IMR-90 (cell line): ENCODE measurements at regions not wholly inside any gene's neighbourhood (a gene's known extent, or its start where the extent isn't known, plus 50 kb on each side); places are given as distances from the start of the nearest gene placed in this dataset.

ENCODE experiments used
- ATAC-seq: fragments of 200-7000 bp; cut with Tn5 transposase; 2 replicates; pipeline ENCODE4 v1.9.1; 2020; ENCODE audit warnings: low read depth, mild to moderate bottlenecking, moderate library complexity
- BruUV-seq: library from RNA; stranded (reverse); fragments of 400-500 nt; replicated peaks from 2 replicates; lab custom pipeline; 2021; lab: Mats Ljungman, UMichigan
- CTCF ChIA-PET: fragments of 300-600 bp; formaldehyde crosslinking; extraction: SDS; loops from one replicate; lab custom pipeline; 2021; ENCODE audit warnings: antibody characterized with exemption; lab: Yijun Ruan, JAX
- POLR2A ChIA-PET: fragments of 300-600 bp; sonication (Branson Sonifier 250); formaldehyde crosslinking; loops from one replicate; lab custom pipeline; 2022; ENCODE audit warnings: antibody characterized with exemption; ENCODE audit not compliant: unreplicated experiment; lab: Charles Lee
- DNase-seq: peaks from one replicate; pipeline ENCODE4 v3.0.0; 2013
- H2AFZ ChIP-seq: replicated peaks from 2 replicates; pipeline ENCODE3; 2013; ENCODE audit warnings: low read length, mild to moderate bottlenecking; ENCODE audit not compliant: poor library complexity
- H2AK5ac ChIP-seq: 2 replicates; pipeline ENCODE4 v1.6.1; 2013; ENCODE audit warnings: low read depth, low read length, inconsistent platforms
- H2AK9ac ChIP-seq: replicated peaks from 2 replicates; pipeline ENCODE3; 2013; ENCODE audit warnings: mild to moderate bottlenecking, low read depth, low read length, moderate library complexity; ENCODE audit not compliant: poor library complexity
- H2BK120ac ChIP-seq: 2 replicates; pipeline ENCODE4 v1.6.1; 2013; ENCODE audit warnings: low read depth, low read length, inconsistent platforms
- H2BK15ac ChIP-seq: 3 replicates; pipeline ENCODE4 v1.6.1; 2013; ENCODE audit warnings: low read depth, low read length, inconsistent platforms
- H2BK20ac ChIP-seq: 2 replicates; pipeline ENCODE4 v1.6.1; 2013; ENCODE audit warnings: low read depth, mild to moderate bottlenecking, inconsistent platforms, low read length, moderate library complexity
- H2BK5ac ChIP-seq: 2 replicates; pipeline ENCODE4 v1.6.1; 2013; ENCODE audit warnings: mild to moderate bottlenecking, low read depth, low read length, inconsistent platforms; ENCODE audit not compliant: poor library complexity, severe bottlenecking
- H3K14ac ChIP-seq: replicated peaks from 2 replicates; pipeline ENCODE4 v1.6.1; 2013; ENCODE audit warnings: low read depth, low read length, inconsistent platforms
- H3K18ac ChIP-seq: 2 replicates; pipeline ENCODE4 v1.6.1; 2013; ENCODE audit warnings: low read depth, low read length, control low read depth
- H3K23ac ChIP-seq: 2 replicates; pipeline ENCODE4 v1.6.1; 2013; ENCODE audit warnings: low read depth, low read length, inconsistent platforms
- H3K27ac ChIP-seq: 2 replicates; pipeline ENCODE4 v1.5.1; 2013; ENCODE audit warnings: mild to moderate bottlenecking, control low read depth, low read length; ENCODE audit not compliant: insufficient read depth
- H3K27me3 ChIP-seq: 2 replicates; pipeline ENCODE4 v1.6.1; 2013; ENCODE audit warnings: low read length; ENCODE audit not compliant: control insufficient read depth, insufficient read depth
- H3K36me3 ChIP-seq: 2 replicates; pipeline ENCODE4 v1.6.1; 2013; ENCODE audit warnings: low read length, mixed read lengths; ENCODE audit not compliant: control insufficient read depth, insufficient read depth
- H3K4ac ChIP-seq: 2 replicates; pipeline ENCODE4 v1.6.1; 2013; ENCODE audit warnings: low read depth, low read length, inconsistent platforms
- H3K4me1 ChIP-seq: 2 replicates; pipeline ENCODE4 v1.6.1; 2013; ENCODE audit warnings: low read length, mixed read lengths; ENCODE audit not compliant: control insufficient read depth, insufficient read depth
- H3K4me2 ChIP-seq: 2 replicates; pipeline ENCODE4 v1.6.1; 2013; ENCODE audit warnings: low read depth, mild to moderate bottlenecking, control low read depth, low read length, moderate library complexity
- H3K4me3 ChIP-seq: 2 replicates; pipeline ENCODE4 v1.5.1; 2013; ENCODE audit warnings: low read depth, mild to moderate bottlenecking, control low read depth, low read length, moderate library complexity; ENCODE audit not compliant: insufficient read depth
- H3K56ac ChIP-seq: 2 replicates; pipeline ENCODE4 v1.6.1; 2013; ENCODE audit warnings: low read length, inconsistent platforms; ENCODE audit not compliant: insufficient read depth; ENCODE audit errors: extremely low read depth
- H3K79me1 ChIP-seq, 2 experiments: 2 replicates each; pipeline ENCODE4 v1.6.1; 2013; ENCODE audit warnings: low read length in 2 of 2, inconsistent platforms in 1 of 2, low read depth in 1 of 2
- H3K9ac ChIP-seq: 2 replicates; pipeline ENCODE4 v1.6.1; 2013; ENCODE audit warnings: low read depth, low read length, control low read depth
- H3K9me1 ChIP-seq: 2 replicates; pipeline ENCODE4 v1.6.1; 2013; ENCODE audit warnings: low read length, inconsistent platforms; ENCODE audit not compliant: insufficient read depth
- H3K9me3 ChIP-seq: 2 replicates; pipeline ENCODE4 v1.6.1; 2013; ENCODE audit warnings: low read length; ENCODE audit not compliant: control insufficient read depth, insufficient read depth
- H4K20me1 ChIP-seq: 2 replicates; pipeline ENCODE4 v1.6.1; 2013; ENCODE audit warnings: low read length, inconsistent platforms; ENCODE audit not compliant: insufficient read depth
- H4K5ac ChIP-seq: 2 replicates; pipeline ENCODE4 v1.6.1; 2013; ENCODE audit warnings: mild to moderate bottlenecking, low read depth, low read length, control low read depth
- H4K8ac ChIP-seq, 2 experiments: 2 replicates each; pipeline ENCODE4 v1.6.1; 2013; ENCODE audit warnings: low read depth in 2 of 2, low read length in 2 of 2, control low read depth in 1 of 2, inconsistent platforms in 1 of 2
- H4K91ac ChIP-seq: 2 replicates; pipeline ENCODE4 v1.6.1; 2013; ENCODE audit warnings: low read depth, low read length, inconsistent platforms; ENCODE audit not compliant: insufficient read depth
- BHLHE40 ChIP-seq: fragments of 150-350 bp; IDR thresholded peaks from 2 replicates; pipeline ENCODE4 v1.6.1; 2016; ENCODE audit warnings: mild to moderate bottlenecking, low read depth, low read length
- CEBPB ChIP-seq: IDR thresholded peaks from 2 replicates; pipeline ENCODE4 v1.6.1; 2012; ENCODE audit warnings: low read depth, low read length, improper control_type of control experiment
- CHD1 ChIP-seq: IDR thresholded peaks from 2 replicates; pipeline ENCODE4 v1.6.1; 2012; ENCODE audit warnings: low read depth, low read length, improper control_type of control experiment
- CTCF ChIP-seq: conservative IDR thresholded peaks from 2 replicates; pipeline ENCODE4 v1.5.1; 2012; ENCODE audit warnings: mild to moderate bottlenecking, low read depth, low read length, improper control_type of control experiment
- MAFK ChIP-seq: IDR thresholded peaks from 2 replicates; pipeline ENCODE4 v1.6.1; 2012; ENCODE audit warnings: low read depth, low read length, improper control_type of control experiment
- MAZ ChIP-seq: IDR thresholded peaks from 2 replicates; pipeline ENCODE4 v1.6.1; 2012; ENCODE audit warnings: low read depth, mild to moderate bottlenecking, low read length, improper control_type of control experiment, moderate library complexity, borderline replicate concordance
- MXI1 ChIP-seq: IDR thresholded peaks from 2 replicates; pipeline ENCODE4 v1.6.1; 2012; ENCODE audit warnings: low read depth, mild to moderate bottlenecking, low read length, moderate library complexity, borderline replicate concordance
- NFE2L2 ChIP-seq: fragments of 150-350 bp; IDR thresholded peaks from 2 replicates; pipeline ENCODE4 v1.6.1; 2016; ENCODE audit warnings: low read depth, mild to moderate bottlenecking, low read length
- POLR2A ChIP-seq: IDR thresholded peaks from 2 replicates; pipeline ENCODE4 v1.6.1; 2012; ENCODE audit warnings: mild to moderate bottlenecking, low read depth, low read length
- RCOR1 ChIP-seq: IDR thresholded peaks from 2 replicates; pipeline ENCODE4 v1.6.1; 2012; ENCODE audit warnings: mild to moderate bottlenecking, low read length, improper control_type of control experiment; ENCODE audit not compliant: insufficient replicate concordance
- RFX5 ChIP-seq: IDR thresholded peaks from 2 replicates; pipeline ENCODE4 v1.8.0; 2012; ENCODE audit warnings: low read depth, mild to moderate bottlenecking, low read length, moderate library complexity
- SMC3 ChIP-seq: fragments of 150-350 bp; IDR thresholded peaks from 2 replicates; pipeline ENCODE4 v1.6.1; 2016; ENCODE audit warnings: low read depth, mild to moderate bottlenecking, antibody characterized with exemption, low read length, moderate library complexity
- WGBS, 2 experiments: methylation state at CpG; one replicate each; pipeline versions ENCODE4 v1.1.5 to v1.1.7; 2013; ENCODE audit warnings: missing lambda C conversion rate in 2 of 2; ENCODE audit not compliant: insufficient read length in 1 of 2; ENCODE audit errors: extremely low coverage in 2 of 2; 5-methylcytosine and 5-hydroxymethylcytosine counted together
- dilution Hi-C: fragments of 300-500 bp; cut with HindIII; formaldehyde crosslinking; loops from one replicate; pipeline ENCODE4 v1.14.3; 2018; ENCODE audit warnings: low sequenced_read_pairs; ENCODE audit not compliant: unreplicated experiment
- in situ Hi-C: fragments of 300-500 bp; cut with MboI; formaldehyde crosslinking; loops from 3 replicates; pipeline ENCODE4 v1.14.3; 2019; ENCODE audit warnings: low sequenced_read_pairs, inconsistent platforms, mixed read lengths
- intact Hi-C: fragments of 100-400 bp; cut with micrococcal nuclease; formaldehyde crosslinking; loops from 2 replicates; pipeline ENCODE4 v1.10.0; 2022

GRCh38 chr15:72855791-72856190, 72.2 kb upstream of the ADPGK start:
- Histone ChIP-seq H3K18ac (no peak overlapping the region), H2BK120ac (no peak overlapping the region), H3K79me1 (no peaks in the 10 kb centered on the region), H2BK20ac (no peak overlapping the region), H3K27ac (no peak overlapping the region), H2AK9ac (no peak overlapping the region), H3K27me3 (peaks cover 10% of the 10 kb centered on the region), H3K9ac (no peak overlapping the region), H3K14ac (no peak overlapping the region), H3K9me3 (no peaks in the 10 kb centered on the region), H4K91ac (no peak overlapping the region), H3K4me1 (no peaks in the 10 kb centered on the region), H3K4me2 (no peak overlapping the region), H3K4me3 (no peak overlapping the region), H3K23ac (no peak overlapping the region), H4K5ac (no peak overlapping the region), H4K8ac (no peak overlapping the region), H2AFZ (no peak overlapping the region), H4K20me1 (no peaks in the 10 kb centered on the region), H3K36me3 (no peaks in the 10 kb centered on the region), H2BK5ac (no peak overlapping the region), H3K56ac (no peak overlapping the region), H2BK15ac (no peak overlapping the region), H2AK5ac (no peak overlapping the region), H3K4ac (no peak overlapping the region), H3K9me1 (no peaks in the 10 kb centered on the region)
- dilution Hi-C loops (no loop called here), intact Hi-C loops (no loop called here), in situ Hi-C loops (no loop called here)
- ChIA-PET POLR2A (no interaction called here), CTCF (no interaction called here)
- WGBS, 2 experiments = 0% methylated on average over 1 of the region's 3 CpGs; no CpG with 5 or more reads in 1 of the 2 experiments
- TF ChIP-seq RCOR1 (no peak), RFX5 (no peak), NFE2L2 (no peak), SMC3 (no peak), CHD1 (no peak), BHLHE40 (no peak), CTCF (no peak), MAFK (no peak), POLR2A (no peak), MXI1 (no peak), CEBPB (no peak), MAZ (no peak)
- no TSS peak for BruUV-seq
- no peak for DNase-seq
- no peak for ATAC-seq
